A673 (cell line): ENCODE measurements at regions not wholly inside any gene's neighbourhood (a gene's known extent, or its start where the extent isn't known, plus 50 kb on each side); places are given as distances from the start of the nearest gene placed in this dataset.

Experiments used
- CTCF ChIP-seq: fragments of 300-800, 200-600 bp; sonication (generic); conservative IDR thresholded peaks from 2 replicates; pipeline ENCODE4 v1.5.1; 2017; ENCODE audit warnings: low read depth, mild to moderate bottlenecking, antibody characterized with exemption, low read length, moderate library complexity, mixed read lengths
- EZH2 ChIP-seq: fragments of 200-600 bp; sonication (generic); IDR thresholded peaks from 2 replicates; pipeline ENCODE4 v1.6.1; 2017; ENCODE audit warnings: borderline replicate concordance, low read depth, mild to moderate bottlenecking, mixed read lengths, antibody characterized with exemption, low read length; ENCODE audit not compliant: poor library complexity, severe bottlenecking

- TF ChIP-seq EZH2 (no peak), CTCF (no peak)
Observed at GRCh38 chr12:97630875-97631274, 168.3 kb downstream of the RMST start.
